Liver (tissue), 8 donors: ENCODE measurements at regions not wholly inside any gene's neighbourhood (a gene's known extent, or its start where the extent isn't known, plus 50 kb on each side); places are given as distances from the start of the nearest gene placed in this dataset.

ENCODE experiments used
- DNase-seq: peaks from one replicate; pipeline ENCODE4 v3.0.0-alpha.2; 2017; ENCODE audit warnings: low spot score
- H3K27ac ChIP-seq, 2 donors: one replicate each; pipeline ENCODE4 v1.7.0; 2013; ENCODE audit warnings: inconsistent platforms in 2 of 2, low read length in 2 of 2, control low read depth in 1 of 2, low read depth in 1 of 2, mild to moderate bottlenecking in 1 of 2
- H3K27me3 ChIP-seq, 4 donors: one replicate each; pipeline versions ENCODE4 v1.6.1 to v1.7.0; 2013; ENCODE audit warnings: low read length in 3 of 4, inconsistent platforms in 1 of 4, mild to moderate bottlenecking in 1 of 4, moderate library complexity in 1 of 4; ENCODE audit not compliant: control insufficient read depth in 4 of 4, insufficient read depth in 4 of 4
- H3K36me3 ChIP-seq, 4 donors: one replicate each; pipeline versions ENCODE4 v1.6.1 to v1.7.0; 2013; ENCODE audit warnings: low read length in 3 of 4, mild to moderate bottlenecking in 3 of 4, low read depth in 1 of 4, moderate library complexity in 1 of 4; ENCODE audit not compliant: control insufficient read depth in 4 of 4, insufficient read depth in 3 of 4
- H3K4me1 ChIP-seq, 4 donors: one replicate each; pipeline versions ENCODE4 v1.6.1 to v1.7.0; 2013; ENCODE audit warnings: low read length in 3 of 4, mild to moderate bottlenecking in 3 of 4, moderate library complexity in 1 of 4; ENCODE audit not compliant: control insufficient read depth in 4 of 4, insufficient read depth in 4 of 4
- H3K4me3 ChIP-seq, 3 donors: one replicate each; pipeline versions ENCODE4 v1.6.1 to v1.7.0; 2013; ENCODE audit warnings: low read length in 3 of 3, control low read depth in 1 of 3, low read depth in 1 of 3, mild to moderate bottlenecking in 1 of 3
- H3K9ac ChIP-seq, 2 donors: one replicate each; pipeline ENCODE4 v1.7.0; 2013; ENCODE audit warnings: low read length in 2 of 2, mild to moderate bottlenecking in 2 of 2, moderate library complexity in 2 of 2, control low read depth in 1 of 2, low read depth in 1 of 2
- H3K9me3 ChIP-seq, 4 donors: one replicate each; pipeline versions ENCODE4 v1.6.1 to v1.7.0; 2013; ENCODE audit warnings: low read length in 3 of 4; ENCODE audit not compliant: control insufficient read depth in 4 of 4
- ATF3 ChIP-seq: IDR thresholded peaks from 2 replicates; pipeline ENCODE4 v1.6.1; 2016; ENCODE audit warnings: antibody characterized with exemption
- EGR1 ChIP-seq, 2 donors: IDR thresholded peaks; 2 replicates each; pipeline ENCODE4 v1.6.1; 2016 to 2018; ENCODE audit warnings: antibody characterized with exemption in 2 of 2, low read depth in 2 of 2
- FOXA1 ChIP-seq: IDR thresholded peaks from 2 replicates; pipeline ENCODE4 v1.6.1; 2016; ENCODE audit warnings: antibody characterized with exemption
- FOXA2 ChIP-seq: IDR thresholded peaks from 2 replicates; pipeline ENCODE4 v1.6.1; 2016; ENCODE audit warnings: antibody characterized with exemption
- GABPA ChIP-seq, 2 donors: IDR thresholded peaks in 1 of 2; conservative IDR thresholded peaks in 1 of 2; 2 replicates each; pipeline ENCODE4 v1.6.1; 2016; ENCODE audit warnings: antibody characterized with exemption in 2 of 2, mild to moderate bottlenecking in 1 of 2, moderate library complexity in 1 of 2
- HNF4A ChIP-seq, 2 donors: conservative IDR thresholded peaks; 2 replicates each; pipeline ENCODE4 v1.6.1; 2016; ENCODE audit warnings: antibody characterized with exemption in 2 of 2, mild to moderate bottlenecking in 2 of 2
- HNF4G ChIP-seq: IDR thresholded peaks from 2 replicates; pipeline ENCODE4 v1.6.1; 2016; ENCODE audit warnings: antibody characterized with exemption
- JUND ChIP-seq, 2 donors: IDR thresholded peaks; 2 replicates each; pipeline ENCODE4 v1.6.1; 2016; ENCODE audit warnings: antibody characterized with exemption in 2 of 2
- MAX ChIP-seq: IDR thresholded peaks from 2 replicates; pipeline ENCODE4 v1.6.1; 2016; ENCODE audit warnings: antibody characterized with exemption
- NR2F2 ChIP-seq: IDR thresholded peaks from 2 replicates; pipeline ENCODE4 v1.6.1; 2016; ENCODE audit warnings: antibody characterized with exemption
- RAD21 ChIP-seq, 2 donors: IDR thresholded peaks; 2 replicates each; pipeline ENCODE4 v1.6.1; 2016; ENCODE audit warnings: antibody characterized with exemption in 2 of 2, mild to moderate bottlenecking in 2 of 2
- RXRA ChIP-seq, 2 donors: IDR thresholded peaks; 2 replicates each; pipeline ENCODE4 v1.6.1; 2017 to 2018; ENCODE audit warnings: antibody characterized with exemption in 2 of 2, mild to moderate bottlenecking in 1 of 2
- SP1 ChIP-seq: IDR thresholded peaks from 2 replicates; pipeline ENCODE4 v1.6.1; 2018; ENCODE audit warnings: antibody characterized with exemption, mild to moderate bottlenecking
- TAF1 ChIP-seq: conservative IDR thresholded peaks from 2 replicates; pipeline ENCODE4 v1.6.1; 2016; ENCODE audit warnings: antibody characterized with exemption, mild to moderate bottlenecking
- YY1 ChIP-seq: IDR thresholded peaks from 2 replicates; pipeline ENCODE4 v1.6.1; 2016; ENCODE audit warnings: antibody characterized with exemption, mild to moderate bottlenecking
- ZBTB33 ChIP-seq: IDR thresholded peaks from 2 replicates; pipeline ENCODE4 v1.6.1; 2016; ENCODE audit warnings: antibody characterized with exemption
- WGBS: extraction: QIAGEN DNeasy Blood & Tissue Kit; methylation state at CpG from one replicate; pipeline ENCODE4 v1.1.7; 2013; 5-methylcytosine and 5-hydroxymethylcytosine counted together
- TF ChIP-seq, protein P1 (sequence below): IDR thresholded peaks from 2 replicates; pipeline ENCODE4 v1.6.1; 2016; ENCODE audit warnings: antibody characterized with exemption, mild to moderate bottlenecking
- TF ChIP-seq, protein P2 (sequence below): fragments of 150-350 bp; IDR thresholded peaks from 2 replicates; pipeline ENCODE4 v1.5.1; 2017; ENCODE audit warnings: improper control_type of control experiment, low read depth, low read length; ENCODE audit not compliant: missing input control
- donor health status: healthy.
- donor health status: healthy.
- donor health status: healthy.
- donor health status: healthy.
- donor health status: healthy.

GRCh38 chr2:17199741-17200140 lies 318.5 kb downstream of the RAD51AP2 start:
- no peak overlapping the region for H3K9ac ChIP-seq
- WGBS, result 84% methylated on average over 3 of the region's 3 CpGs
- H3K27ac ChIP-seq, result no peak overlapping the region
- H3K36me3 ChIP-seq, result no peaks in the 10 kb centered on the region
- H3K4me1 ChIP-seq, result peaks cover 0 to 3% (median 0%) of the 10 kb centered on the region in 4 donors
- no peak overlapping the region for H3K4me3 ChIP-seq
- no peak for DNase-seq
- no peaks in the 10 kb centered on the region for H3K9me3 ChIP-seq
- no peak for TF ChIP-seq GABPA (IDR thresholded peaks at IDR 0.05 in 1 of 2, conservative IDR thresholded peaks at IDR 0.05 in 1 of 2)
- no peak for TF ChIP-seq FOXA1
- TF ChIP-seq MAX, result no peak
- no peak for TF ChIP-seq YY1
- TF ChIP-seq HNF4A (conservative IDR thresholded peaks at IDR 0.05), result no peak
- no peak for TF ChIP-seq RXRA (IDR thresholded peaks at IDR 0.05)
- no peaks in the 10 kb centered on the region for H3K27me3 ChIP-seq

DNA sequence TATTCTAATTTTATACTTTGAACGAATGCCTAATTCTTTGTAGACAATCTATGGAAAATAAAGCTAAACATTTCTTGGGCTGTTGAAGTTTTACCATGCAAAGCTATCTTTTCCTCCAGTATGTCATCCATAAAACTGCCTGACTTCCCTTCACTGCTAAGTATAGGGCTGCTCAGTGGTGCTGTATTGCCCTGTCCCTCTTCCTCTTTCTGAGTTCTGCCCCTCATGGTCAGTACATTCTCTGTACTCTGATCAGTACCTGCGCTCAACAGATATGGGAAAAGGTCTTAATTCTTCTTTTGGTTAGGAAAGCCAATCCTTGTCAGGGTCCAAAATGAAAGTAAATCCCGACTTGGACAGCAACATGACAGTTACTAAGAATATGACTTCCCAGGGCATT lies 321.9 kb downstream of the RAD51AP2 start:
- Histone ChIP-seq H3K4me1 (peaks cover 0 to 3% (median 0%) of the 10 kb centered on the region in 4 donors), H3K27ac (no peak overlapping the region), H3K27me3 (no peaks in the 10 kb centered on the region), H3K36me3 (no peaks in the 10 kb centered on the region), H3K9me3 (no peaks in the 10 kb centered on the region), H3K9ac (no peak overlapping the region), H3K4me3 (no peak overlapping the region)
- TF ChIP-seq RAD21 (IDR thresholded peaks at IDR 0.05) (no peak), YY1 (no peak), NR2F2 (no peak), FOXA2 (no peak), HNF4A (conservative IDR thresholded peaks at IDR 0.05) (no peak), TAF1 (no peak), ZBTB33 (no peak), GABPA (IDR thresholded peaks at IDR 0.05 in 1 of 2, conservative IDR thresholded peaks at IDR 0.05 in 1 of 2) (no peak), ATF3 (no peak), EGR1 (IDR thresholded peaks at IDR 0.05; ENCODE audit: low read depth in 2 of 2) (no peak), RXRA (IDR thresholded peaks at IDR 0.05) (no peak), FOXA1 (no peak), MAX (no peak), SP1 (no peak), HNF4G (no peak), JUND (IDR thresholded peaks at IDR 0.05) (no peak)
- TF ChIP-seq, protein P1, sequence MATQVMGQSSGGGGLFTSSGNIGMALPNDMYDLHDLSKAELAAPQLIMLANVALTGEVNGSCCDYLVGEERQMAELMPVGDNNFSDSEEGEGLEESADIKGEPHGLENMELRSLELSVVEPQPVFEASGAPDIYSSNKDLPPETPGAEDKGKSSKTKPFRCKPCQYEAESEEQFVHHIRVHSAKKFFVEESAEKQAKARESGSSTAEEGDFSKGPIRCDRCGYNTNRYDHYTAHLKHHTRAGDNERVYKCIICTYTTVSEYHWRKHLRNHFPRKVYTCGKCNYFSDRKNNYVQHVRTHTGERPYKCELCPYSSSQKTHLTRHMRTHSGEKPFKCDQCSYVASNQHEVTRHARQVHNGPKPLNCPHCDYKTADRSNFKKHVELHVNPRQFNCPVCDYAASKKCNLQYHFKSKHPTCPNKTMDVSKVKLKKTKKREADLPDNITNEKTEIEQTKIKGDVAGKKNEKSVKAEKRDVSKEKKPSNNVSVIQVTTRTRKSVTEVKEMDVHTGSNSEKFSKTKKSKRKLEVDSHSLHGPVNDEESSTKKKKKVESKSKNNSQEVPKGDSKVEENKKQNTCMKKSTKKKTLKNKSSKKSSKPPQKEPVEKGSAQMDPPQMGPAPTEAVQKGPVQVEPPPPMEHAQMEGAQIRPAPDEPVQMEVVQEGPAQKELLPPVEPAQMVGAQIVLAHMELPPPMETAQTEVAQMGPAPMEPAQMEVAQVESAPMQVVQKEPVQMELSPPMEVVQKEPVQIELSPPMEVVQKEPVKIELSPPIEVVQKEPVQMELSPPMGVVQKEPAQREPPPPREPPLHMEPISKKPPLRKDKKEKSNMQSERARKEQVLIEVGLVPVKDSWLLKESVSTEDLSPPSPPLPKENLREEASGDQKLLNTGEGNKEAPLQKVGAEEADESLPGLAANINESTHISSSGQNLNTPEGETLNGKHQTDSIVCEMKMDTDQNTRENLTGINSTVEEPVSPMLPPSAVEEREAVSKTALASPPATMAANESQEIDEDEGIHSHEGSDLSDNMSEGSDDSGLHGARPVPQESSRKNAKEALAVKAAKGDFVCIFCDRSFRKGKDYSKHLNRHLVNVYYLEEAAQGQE, result no peak
- TF ChIP-seq, protein P2, sequence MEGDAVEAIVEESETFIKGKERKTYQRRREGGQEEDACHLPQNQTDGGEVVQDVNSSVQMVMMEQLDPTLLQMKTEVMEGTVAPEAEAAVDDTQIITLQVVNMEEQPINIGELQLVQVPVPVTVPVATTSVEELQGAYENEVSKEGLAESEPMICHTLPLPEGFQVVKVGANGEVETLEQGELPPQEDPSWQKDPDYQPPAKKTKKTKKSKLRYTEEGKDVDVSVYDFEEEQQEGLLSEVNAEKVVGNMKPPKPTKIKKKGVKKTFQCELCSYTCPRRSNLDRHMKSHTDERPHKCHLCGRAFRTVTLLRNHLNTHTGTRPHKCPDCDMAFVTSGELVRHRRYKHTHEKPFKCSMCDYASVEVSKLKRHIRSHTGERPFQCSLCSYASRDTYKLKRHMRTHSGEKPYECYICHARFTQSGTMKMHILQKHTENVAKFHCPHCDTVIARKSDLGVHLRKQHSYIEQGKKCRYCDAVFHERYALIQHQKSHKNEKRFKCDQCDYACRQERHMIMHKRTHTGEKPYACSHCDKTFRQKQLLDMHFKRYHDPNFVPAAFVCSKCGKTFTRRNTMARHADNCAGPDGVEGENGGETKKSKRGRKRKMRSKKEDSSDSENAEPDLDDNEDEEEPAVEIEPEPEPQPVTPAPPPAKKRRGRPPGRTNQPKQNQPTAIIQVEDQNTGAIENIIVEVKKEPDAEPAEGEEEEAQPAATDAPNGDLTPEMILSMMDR, result no peak
- 74% methylated on average over 3 of the region's 3 CpGs for WGBS
- no peak for DNase-seq
